ENCODE measurements at regions not wholly inside any gene's neighbourhood (a gene's known extent, or its start where the extent isn't known, plus 50 kb on each side); places are given as distances from the start of the nearest gene placed in this dataset.

GRCh38 chr16:77666771-77667170, 55.5 kb upstream of the NUDT7 start:
- no peak for DNase-seq

- no peak for DNase-seq
Measured at GRCh38 chr16:77668201-77668600, 54.1 kb upstream of the NUDT7 start.

- no peak for DNase-seq
Measured at GRCh38 chr16:77669057-77669456, 53.3 kb upstream of the NUDT7 start.
